HL-60 (cell line): ENCODE measurements at regions not wholly inside any gene's neighbourhood (a gene's known extent, or its start where the extent isn't known, plus 50 kb on each side); places are given as distances from the start of the nearest gene placed in this dataset.

Experiments used
- POLR2AphosphoS5 ChIP-seq: IDR thresholded peaks from 2 replicates; pipeline ENCODE4 v1.6.1; 2012; ENCODE audit warnings: low read depth
- TF ChIP-seq, protein P1 (sequence below): IDR thresholded peaks from one replicate; pipeline ENCODE4 v1.5.1; 2011; ENCODE audit warnings: low read length, control low read depth, inconsistent platforms; ENCODE audit not compliant: insufficient read depth

DNA sequence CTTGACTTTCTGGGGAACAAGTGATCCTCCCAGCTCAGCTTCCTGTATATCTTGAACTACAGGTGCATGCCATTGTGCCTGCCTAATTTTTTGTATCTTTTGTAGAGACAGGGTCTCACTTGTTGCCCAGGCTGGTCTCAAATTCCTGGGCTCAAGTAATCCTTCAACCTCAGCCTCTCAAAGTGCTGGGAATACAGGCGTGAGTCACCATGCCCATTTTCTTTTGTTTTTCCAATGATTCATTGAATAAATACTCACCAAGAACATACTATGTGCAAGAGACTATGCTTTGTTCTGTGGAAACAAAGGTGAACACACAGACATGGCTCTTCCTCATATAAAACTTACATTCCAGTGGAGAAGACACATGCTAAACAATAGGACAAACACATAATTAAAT, 407.8 kb upstream of the DAB1 start:
- TF ChIP-seq, protein P1, sequence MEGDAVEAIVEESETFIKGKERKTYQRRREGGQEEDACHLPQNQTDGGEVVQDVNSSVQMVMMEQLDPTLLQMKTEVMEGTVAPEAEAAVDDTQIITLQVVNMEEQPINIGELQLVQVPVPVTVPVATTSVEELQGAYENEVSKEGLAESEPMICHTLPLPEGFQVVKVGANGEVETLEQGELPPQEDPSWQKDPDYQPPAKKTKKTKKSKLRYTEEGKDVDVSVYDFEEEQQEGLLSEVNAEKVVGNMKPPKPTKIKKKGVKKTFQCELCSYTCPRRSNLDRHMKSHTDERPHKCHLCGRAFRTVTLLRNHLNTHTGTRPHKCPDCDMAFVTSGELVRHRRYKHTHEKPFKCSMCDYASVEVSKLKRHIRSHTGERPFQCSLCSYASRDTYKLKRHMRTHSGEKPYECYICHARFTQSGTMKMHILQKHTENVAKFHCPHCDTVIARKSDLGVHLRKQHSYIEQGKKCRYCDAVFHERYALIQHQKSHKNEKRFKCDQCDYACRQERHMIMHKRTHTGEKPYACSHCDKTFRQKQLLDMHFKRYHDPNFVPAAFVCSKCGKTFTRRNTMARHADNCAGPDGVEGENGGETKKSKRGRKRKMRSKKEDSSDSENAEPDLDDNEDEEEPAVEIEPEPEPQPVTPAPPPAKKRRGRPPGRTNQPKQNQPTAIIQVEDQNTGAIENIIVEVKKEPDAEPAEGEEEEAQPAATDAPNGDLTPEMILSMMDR = no peak
- TF ChIP-seq POLR2AphosphoS5 = no peak
